ENCODE measurements at regions not wholly inside any gene's neighbourhood (a gene's known extent, or its start where the extent isn't known, plus 50 kb on each side); places are given as distances from the start of the nearest gene placed in this dataset.

- no peak for TF ChIP-seq EZH2 (IDR thresholded peaks at IDR 0.05; ENCODE audit: low read length)
- TF ChIP-seq CTCF (optimal IDR thresholded peaks at IDR 0.05 in 1 of 3, IDR thresholded peaks at IDR 0.05 in 1 of 3, conservative IDR thresholded peaks at IDR 0.05 in 1 of 3; ENCODE audit: extremely low read depth in 1 of 3, insufficient read depth in 2 of 3, low read length in 3 of 3): no peak
- Histone ChIP-seq H3K27ac (ENCODE audit: control insufficient read depth, insufficient read depth, low read length) (no peak overlapping the region), H3K79me2 (ENCODE audit: control insufficient read depth, insufficient read depth, low read length) (no peaks in the 10 kb centered on the region), H3K9me3 (ENCODE audit: control insufficient read depth, low read depth, low read length) (no peaks in the 10 kb centered on the region), H4K20me1 (ENCODE audit: control insufficient read depth, extremely low read depth, insufficient read depth, low read length) (no peaks in the 10 kb centered on the region), H3K4me1 (ENCODE audit: control insufficient read depth, extremely low read depth, insufficient read depth, low read length) (no peaks in the 10 kb centered on the region), H3K4me3 (ENCODE audit: control insufficient read depth in 2 of 3, extremely low read depth in 1 of 3, insufficient read depth in 2 of 3, low read depth in 1 of 3, low read length in 3 of 3) (no peak overlapping the region), H3K9ac (ENCODE audit: control insufficient read depth, extremely low read depth, insufficient read depth, low read length) (no peak overlapping the region), H3K27me3 (ENCODE audit: control insufficient read depth, extremely low read depth, insufficient read depth, low read length) (no peaks in the 10 kb centered on the region), H3K4me2 (ENCODE audit: control insufficient read depth, extremely low read depth, insufficient read depth, low read depth, low read length) (no peak overlapping the region), H3K36me3 (ENCODE audit: control insufficient read depth in 2 of 2, extremely low read depth in 1 of 2, insufficient read depth in 2 of 2, low read length in 2 of 2) (no peaks in the 10 kb centered on the region), H3K9me1 (ENCODE audit: control insufficient read depth, extremely low read depth, insufficient read depth, low read length) (no peaks in the 10 kb centered on the region), H2AFZ (ENCODE audit: control insufficient read depth, low read length) (no peak overlapping the region)
- DNase-seq (ENCODE audit: low read depth, low spot score) (no peak), FAIRE-seq (no peak)
- dilution Hi-C loops (cut with MboI; ENCODE audit: extremely low pct_ligation_motif_present, low sequenced_read_pairs): no loop called here
Measured at GRCh38 chr14:36402867-36403266, 82.4 kb upstream of the MBIP start.

GRCh38 chr14:36398463-36399291, 78.2 kb upstream of the MBIP start:
- H3K79me2 ChIP-seq (ENCODE audit: control insufficient read depth, insufficient read depth, low read length): no peaks in the 10 kb centered on the region
- H3K27ac ChIP-seq (ENCODE audit: control insufficient read depth, insufficient read depth, low read length): no peak overlapping the region
- no peak overlapping the region for H3K4me3 ChIP-seq (ENCODE audit: control insufficient read depth in 2 of 3, extremely low read depth in 1 of 3, insufficient read depth in 2 of 3, low read depth in 1 of 3, low read length in 3 of 3)
- no peak overlapping the region for H2AFZ ChIP-seq (ENCODE audit: control insufficient read depth, low read length)
- H3K9me1 ChIP-seq (ENCODE audit: control insufficient read depth, extremely low read depth, insufficient read depth, low read length): no peaks in the 10 kb centered on the region
- dilution Hi-C loops (cut with MboI; ENCODE audit: extremely low pct_ligation_motif_present, low sequenced_read_pairs): no loop called here
- DNase-seq (ENCODE audit: low read depth, low spot score): no peak
- no peaks in the 10 kb centered on the region for H3K36me3 ChIP-seq (ENCODE audit: control insufficient read depth in 2 of 2, extremely low read depth in 1 of 2, insufficient read depth in 2 of 2, low read length in 2 of 2)
- H3K9ac ChIP-seq (ENCODE audit: control insufficient read depth, extremely low read depth, insufficient read depth, low read length): no peak overlapping the region
- FAIRE-seq: no peak
- H3K4me2 ChIP-seq (ENCODE audit: control insufficient read depth, extremely low read depth, insufficient read depth, low read depth, low read length): no peak overlapping the region
- H3K27me3 ChIP-seq (ENCODE audit: control insufficient read depth, extremely low read depth, insufficient read depth, low read length): no peaks in the 10 kb centered on the region
- TF ChIP-seq CTCF (optimal IDR thresholded peaks at IDR 0.05 in 1 of 3, IDR thresholded peaks at IDR 0.05 in 1 of 3, conservative IDR thresholded peaks at IDR 0.05 in 1 of 3; ENCODE audit: extremely low read depth in 1 of 3, insufficient read depth in 2 of 3, low read length in 3 of 3) (no peak), EZH2 (IDR thresholded peaks at IDR 0.05; ENCODE audit: low read length) (no peak)
- H3K4me1 ChIP-seq (ENCODE audit: control insufficient read depth, extremely low read depth, insufficient read depth, low read length): no peaks in the 10 kb centered on the region
- H4K20me1 ChIP-seq (ENCODE audit: control insufficient read depth, extremely low read depth, insufficient read depth, low read length): no peaks in the 10 kb centered on the region
- H3K9me3 ChIP-seq (ENCODE audit: control insufficient read depth, low read depth, low read length): no peaks in the 10 kb centered on the region

All from keratinocyte (primary cell).